ENCODE measurements at regions not wholly inside any gene's neighbourhood (a gene's known extent, or its start where the extent isn't known, plus 50 kb on each side); places are given as distances from the start of the nearest gene placed in this dataset.

DNA sequence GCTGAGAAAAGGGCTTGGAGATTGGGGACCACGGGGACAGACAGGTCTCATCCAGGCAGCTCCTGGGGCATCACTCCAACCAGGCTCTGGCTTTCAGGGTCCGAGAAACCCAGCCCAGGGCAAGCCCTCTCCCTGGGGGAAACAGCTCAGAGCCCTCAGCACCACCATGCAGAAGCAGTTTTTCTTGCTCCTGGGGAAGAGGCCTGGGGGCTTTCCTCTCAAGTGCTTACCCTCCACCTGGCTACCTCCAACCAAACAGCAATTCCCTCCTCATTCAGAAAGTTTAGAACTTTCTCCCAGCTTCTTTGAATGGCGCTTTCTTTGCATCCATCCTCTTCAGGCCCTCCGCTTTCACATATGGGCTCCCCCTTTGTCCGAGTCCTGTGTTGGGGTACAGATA, 110.4 kb upstream of the PHACTR3 start:
- no peak for DNase-seq (ENCODE audit: low spot score)

DNA sequence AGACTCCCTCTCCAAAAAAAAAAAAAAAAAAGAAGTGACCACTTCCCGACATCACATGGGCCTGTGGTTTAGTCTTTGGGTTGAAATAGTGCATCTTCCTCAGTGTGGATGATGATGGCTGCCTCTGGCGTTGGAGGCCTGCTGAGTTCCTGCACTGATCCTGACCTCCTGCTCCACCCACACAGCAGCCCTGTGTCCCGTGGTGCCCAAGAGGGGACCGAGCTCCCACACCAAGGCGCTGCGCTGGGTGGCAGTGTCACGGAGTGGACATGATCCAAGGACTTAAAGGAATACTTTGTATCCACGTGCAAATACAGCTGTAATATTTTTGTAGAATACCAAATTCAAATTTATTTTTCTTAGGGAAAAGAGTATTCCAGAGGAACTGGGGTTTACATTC, 109.2 kb upstream of the PHACTR3 start:
- DNase-seq (ENCODE audit: low spot score) = no peak

DNA sequence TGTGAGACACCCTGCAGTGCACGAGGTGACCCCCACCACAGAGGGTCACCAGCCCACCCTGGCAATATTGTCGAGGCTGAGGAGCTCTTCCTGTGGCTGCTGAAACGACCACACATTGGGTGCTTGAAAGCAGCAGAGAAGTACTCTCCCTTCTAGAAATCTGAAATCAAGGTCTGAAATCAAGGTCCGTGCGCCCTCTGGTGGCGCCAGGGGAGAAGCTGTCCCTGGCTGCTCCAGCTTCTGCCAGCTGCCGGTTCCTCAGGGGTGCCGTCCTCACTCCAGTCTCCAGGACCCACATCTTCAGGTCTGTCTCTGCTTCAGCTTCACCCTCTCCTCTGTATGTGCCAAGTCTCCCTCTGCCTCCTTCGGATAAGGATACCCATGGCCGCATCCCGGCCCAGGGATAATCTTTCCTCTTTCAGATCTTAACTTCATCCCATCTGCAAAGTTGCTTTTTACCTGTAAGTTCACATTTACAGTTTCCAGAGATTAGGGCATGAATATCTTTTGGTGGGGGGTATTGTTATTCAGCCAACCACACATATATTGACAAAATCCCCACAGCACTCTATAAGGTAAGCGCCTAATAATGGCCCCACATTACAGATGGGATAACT, 108.3 kb upstream of the PHACTR3 start:
- peak; percentile 82 for DNase-seq (ENCODE audit: low spot score)

DNA sequence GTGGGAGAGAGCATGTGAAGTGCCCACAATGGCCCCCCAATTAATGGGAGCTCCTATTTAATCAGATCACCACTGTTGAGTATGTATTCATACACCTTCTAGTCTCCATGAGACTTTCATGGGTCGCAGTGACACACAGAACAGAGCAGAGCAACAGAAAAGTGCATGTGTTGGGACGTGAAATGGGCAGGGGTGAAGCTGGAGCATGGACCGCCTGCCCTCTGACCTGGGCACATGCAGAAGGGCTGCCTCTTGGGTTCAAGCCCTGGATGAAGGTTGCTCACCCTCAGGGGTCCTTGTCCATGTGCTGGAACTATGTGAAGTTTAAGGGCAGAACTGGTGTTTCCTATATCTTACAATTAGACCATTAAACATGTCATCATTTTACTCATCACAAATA, 106.0 kb upstream of the PHACTR3 start:
- no peak for DNase-seq (ENCODE audit: low spot score)

DNA sequence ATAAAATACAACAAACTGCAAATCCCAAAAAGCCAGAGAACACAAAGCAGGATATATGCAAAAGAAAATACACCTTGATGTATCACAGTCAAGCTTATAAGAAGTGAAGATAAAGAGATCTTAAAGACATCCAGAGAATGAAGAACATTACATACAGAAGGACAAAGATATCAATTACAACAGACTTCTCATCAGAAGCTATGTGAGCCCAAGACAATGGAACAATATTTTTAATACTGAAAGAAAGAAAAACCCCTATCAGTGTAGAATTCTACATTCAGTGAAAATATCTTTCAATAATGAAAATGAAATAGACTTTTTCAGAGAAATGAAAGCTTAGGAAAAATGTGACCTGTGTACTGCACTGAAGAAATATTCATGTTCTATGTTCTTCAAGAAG, 104.5 kb upstream of the PHACTR3 start:
- no peak for DNase-seq (ENCODE audit: low spot score)

DNA sequence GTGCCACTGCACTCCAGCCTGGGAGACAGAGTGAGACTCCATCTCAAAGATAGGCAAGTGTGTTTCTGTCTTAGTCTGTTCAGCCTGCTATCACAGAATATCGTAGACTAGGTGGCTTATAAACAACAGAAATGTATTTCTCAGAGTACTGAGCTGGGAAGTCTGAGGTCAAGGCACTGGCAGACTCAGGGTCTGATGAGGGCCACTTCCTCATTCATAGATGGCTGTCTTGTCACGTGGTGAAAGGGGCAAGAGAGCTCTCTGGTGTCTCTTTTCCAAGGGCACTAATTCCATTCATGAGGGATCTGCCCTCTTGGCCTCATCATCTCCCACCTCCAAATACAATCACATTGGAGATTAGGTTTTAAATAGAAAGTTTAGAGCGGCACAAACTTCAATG, 95.6 kb upstream of the PHACTR3 start:
- DNase-seq (ENCODE audit: low spot score) = no peak

DNA sequence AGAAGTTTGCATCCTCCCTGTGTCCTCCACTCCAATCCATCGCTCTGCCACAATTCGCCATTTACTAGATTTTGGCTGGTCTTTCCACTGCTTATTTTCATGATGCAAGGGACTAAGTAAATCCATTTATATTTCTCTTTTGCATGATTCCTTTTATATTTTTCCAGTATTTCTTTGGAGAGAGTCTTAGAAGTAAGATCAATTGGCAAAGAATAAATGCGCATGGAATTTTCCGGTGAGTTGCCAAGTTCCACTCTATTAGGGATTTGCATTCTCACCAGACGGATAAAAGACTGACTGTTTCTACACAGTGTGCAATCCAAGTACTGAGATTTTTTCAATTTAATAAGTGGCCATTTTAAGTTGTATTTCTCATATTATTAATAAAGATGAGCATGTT, 91.7 kb upstream of the PHACTR3 start:
- DNase-seq (ENCODE audit: low spot score) = no peak

- DNase-seq (ENCODE audit: low spot score) = no peak
Measured at GRCh38 chr20:59514554-59514953, 89.8 kb upstream of the PHACTR3 start.

DNA sequence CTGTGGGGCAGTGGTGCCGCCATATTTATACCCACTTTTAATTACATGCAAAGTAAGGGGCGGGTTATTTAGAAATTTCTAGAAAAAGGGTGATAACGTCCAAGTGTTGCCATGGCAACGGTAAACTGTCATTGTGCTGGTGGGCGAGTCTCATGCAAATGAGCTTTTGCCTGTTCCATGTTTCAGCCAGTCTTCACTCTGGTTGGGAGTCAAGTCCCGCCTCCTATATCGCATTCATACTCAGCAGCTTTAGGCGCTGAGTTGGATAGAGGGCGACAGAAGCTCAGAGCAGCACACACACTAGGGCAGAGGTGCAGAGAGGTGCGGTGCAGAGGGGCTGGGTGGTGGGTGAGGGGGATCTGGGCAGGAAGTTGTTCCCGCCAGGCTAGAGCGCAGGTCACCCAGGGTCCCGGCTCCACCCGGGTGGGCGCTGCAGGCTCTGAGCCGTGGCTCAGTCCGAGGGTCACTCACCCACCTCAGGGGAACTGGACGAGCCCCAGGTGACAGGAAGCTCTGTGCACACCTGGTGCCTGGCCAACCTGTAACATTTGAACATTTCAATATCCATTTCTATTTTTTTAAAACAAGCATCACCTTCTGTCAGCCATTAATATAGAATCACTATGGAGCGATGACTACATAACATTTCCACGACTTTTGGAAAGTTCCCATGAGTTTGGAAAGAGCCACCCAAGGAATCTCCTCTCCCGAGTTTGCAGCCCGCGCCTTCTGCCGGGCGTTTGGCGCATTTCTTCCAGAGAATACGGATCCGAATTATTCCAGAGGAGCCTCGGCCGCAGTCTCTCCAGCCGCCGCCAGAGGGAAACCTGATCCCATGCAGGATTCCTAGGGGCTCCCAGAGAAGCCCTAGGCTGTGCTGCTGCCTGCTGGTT, 89.1 kb upstream of the PHACTR3 start:
- DNase-seq (ENCODE audit: low spot score) = peak; percentile 86

- DNase-seq (ENCODE audit: low spot score) = peak; percentile 22
Measured at GRCh38 chr20:59515906-59516209, 88.5 kb upstream of the PHACTR3 start.

- peak; percentile 78 for DNase-seq (ENCODE audit: low spot score)
Measured at GRCh38 chr20:59518881-59519706, 85.2 kb upstream of the PHACTR3 start.

- no peak for DNase-seq (ENCODE audit: low spot score)
Measured at GRCh38 chr20:59519707-59520014, 84.7 kb upstream of the PHACTR3 start.

GRCh38 chr20:59520814-59521213, 83.5 kb upstream of the PHACTR3 start:
- no peak for DNase-seq (ENCODE audit: low spot score)

DNA sequence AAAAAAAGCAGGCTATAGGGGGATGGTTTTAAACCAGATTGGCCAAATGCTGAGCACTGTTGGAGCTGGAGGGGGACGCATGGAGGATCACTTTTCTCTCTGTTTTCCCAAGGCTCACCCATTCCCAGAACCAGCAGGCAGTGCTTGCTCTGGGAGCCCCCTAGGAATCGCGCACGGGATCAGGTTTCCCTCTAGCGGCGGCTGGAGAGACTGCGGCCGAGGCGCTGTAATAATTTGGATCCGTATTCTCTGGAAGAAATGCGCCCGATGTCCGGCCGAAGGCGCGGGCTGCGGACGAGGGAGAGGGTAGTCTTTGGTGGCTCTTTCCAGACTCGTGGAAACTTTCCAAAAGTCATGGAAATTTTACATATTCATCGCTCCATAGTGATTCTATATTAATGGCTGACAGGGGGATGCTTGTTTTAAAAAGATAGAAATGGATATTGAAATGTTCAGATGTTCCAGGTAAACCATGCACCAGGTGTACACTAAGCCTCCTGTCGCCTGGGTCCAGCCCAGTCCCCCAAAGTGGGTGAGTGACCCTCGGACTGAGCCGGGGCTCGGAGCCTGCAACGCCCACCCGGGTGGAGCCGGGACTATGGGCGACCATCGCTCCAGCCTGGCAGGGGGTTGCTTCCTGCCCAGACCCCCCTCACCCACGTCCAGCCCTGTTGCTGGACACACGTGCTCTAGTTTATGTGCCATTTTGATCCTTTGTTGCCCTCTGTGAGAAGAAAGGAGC, 78.7 kb upstream of the PHACTR3 start:
- peak; percentile 73 for DNase-seq (ENCODE audit: low spot score)

- peak; percentile 16 for DNase-seq (ENCODE audit: low spot score)
Measured at GRCh38 chr20:59526242-59527225, 77.8 kb upstream of the PHACTR3 start.

DNA sequence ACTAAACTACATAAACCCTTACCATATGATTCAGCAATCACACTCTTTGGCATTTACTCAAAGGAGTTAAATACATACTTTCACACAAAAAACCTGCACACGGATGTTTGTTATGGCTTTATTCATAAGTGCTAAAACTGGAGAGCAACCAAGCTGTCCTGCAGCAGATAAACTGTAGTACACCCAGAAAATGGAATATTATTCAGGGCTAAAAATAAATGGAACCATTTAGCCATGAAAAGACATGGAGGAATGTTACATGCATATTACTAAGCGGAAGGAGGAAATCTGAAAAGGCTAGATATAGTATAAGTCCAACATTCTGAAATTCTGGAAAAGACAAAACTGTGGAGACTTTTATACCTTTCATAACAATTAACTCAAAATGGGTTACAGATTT, 73.6 kb upstream of the PHACTR3 start:
- DNase-seq (ENCODE audit: low spot score) = no peak

GRCh38 chr20:59537991-59538390, 66.3 kb upstream of the PHACTR3 start:
- DNase-seq (ENCODE audit: low spot score) = no peak

DNA sequence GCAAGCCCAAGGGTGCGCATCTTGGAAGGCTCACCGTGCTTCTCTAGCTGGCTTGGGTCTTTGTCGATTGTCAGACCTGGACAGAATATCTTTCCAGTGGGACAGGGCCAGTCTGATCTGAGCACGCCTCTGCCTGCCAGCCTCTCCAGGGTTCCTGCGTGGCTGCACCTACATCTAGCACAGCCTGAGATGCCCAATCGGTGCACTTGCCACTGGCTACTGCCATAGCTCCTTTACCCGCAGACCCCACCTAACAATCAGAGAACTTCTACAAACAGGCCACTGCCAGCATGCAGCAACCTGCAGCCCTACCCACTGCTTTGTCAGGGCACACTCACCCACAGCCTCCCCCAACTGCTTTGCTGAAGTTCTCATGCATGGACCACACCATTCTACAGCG, 56.7 kb upstream of the PHACTR3 start:
- no peak for DNase-seq (ENCODE audit: low spot score)

All from cerebellar cortex (tissue), 1 donor.